ENCODE measurements at regions not wholly inside any gene's neighbourhood (a gene's known extent, or its start where the extent isn't known, plus 50 kb on each side); places are given as distances from the start of the nearest gene placed in this dataset. TPM values are rescaled to one million over a fixed set of nuclear protein-coding genes. Genes with fewer than 3 reads are reported as not detected.
A peak's percentile ranks its signal among the peaks of the same experiment; 100 is the strongest.

DNA sequence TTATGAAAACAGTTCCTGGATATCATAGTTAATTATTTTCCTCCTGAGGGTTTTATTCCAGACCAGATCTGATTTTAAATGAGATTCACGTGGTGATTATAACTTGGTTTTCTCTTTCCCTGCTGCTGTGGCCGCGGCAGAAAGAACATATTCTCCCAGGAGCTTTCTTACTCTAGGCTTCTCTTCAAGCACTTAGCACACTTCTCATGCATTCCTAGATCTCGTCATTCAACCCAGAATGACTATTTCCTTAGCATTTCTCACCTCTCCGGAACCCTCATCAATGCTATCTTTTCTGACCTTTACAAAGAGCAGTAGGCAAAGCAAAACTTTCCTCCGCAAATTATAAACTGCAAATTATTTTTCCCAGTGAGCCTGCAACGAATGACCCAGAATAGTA is 122.9 kb downstream of the GPAT3 start:
- H3K9me3 ChIP-seq (ENCODE audit: control insufficient read depth in 4 of 4, insufficient read depth in 3 of 4, low read length in 3 of 4) = peaks cover 0 to 4% (median 0%) of the 10 kb centered on the region in 4 donors
- H3K27me3 ChIP-seq (ENCODE audit: control insufficient read depth in 3 of 3, insufficient read depth in 3 of 3, low read length in 2 of 3) = peaks cover 0 to 5% (median 3%) of the 10 kb centered on the region in 3 donors
- no peak for DNase-seq
- 46 to 72% methylated on average over 7 of the region's 7 CpGs for WGBS, 2 donors
- ATAC-seq (ENCODE audit: insufficient read depth, low FRiP score) = no peak
- H3K36me3 ChIP-seq (ENCODE audit: control insufficient read depth in 4 of 4, insufficient read depth in 4 of 4, low read length in 4 of 4) = no peaks in the 10 kb centered on the region
- H3K4me1 ChIP-seq (ENCODE audit: control insufficient read depth in 5 of 5, insufficient read depth in 5 of 5, low read length in 5 of 5) = no peaks in the 10 kb centered on the region
- no peak overlapping the region for H3K27ac ChIP-seq (ENCODE audit: low read depth in 1 of 2, low read length in 1 of 2)
- H3K9ac ChIP-seq (ENCODE audit: insufficient read depth in 1 of 2, low read length in 2 of 2) = no peak overlapping the region
- no peak overlapping the region for H3K4me3 ChIP-seq
- TF ChIP-seq, protein P1, sequence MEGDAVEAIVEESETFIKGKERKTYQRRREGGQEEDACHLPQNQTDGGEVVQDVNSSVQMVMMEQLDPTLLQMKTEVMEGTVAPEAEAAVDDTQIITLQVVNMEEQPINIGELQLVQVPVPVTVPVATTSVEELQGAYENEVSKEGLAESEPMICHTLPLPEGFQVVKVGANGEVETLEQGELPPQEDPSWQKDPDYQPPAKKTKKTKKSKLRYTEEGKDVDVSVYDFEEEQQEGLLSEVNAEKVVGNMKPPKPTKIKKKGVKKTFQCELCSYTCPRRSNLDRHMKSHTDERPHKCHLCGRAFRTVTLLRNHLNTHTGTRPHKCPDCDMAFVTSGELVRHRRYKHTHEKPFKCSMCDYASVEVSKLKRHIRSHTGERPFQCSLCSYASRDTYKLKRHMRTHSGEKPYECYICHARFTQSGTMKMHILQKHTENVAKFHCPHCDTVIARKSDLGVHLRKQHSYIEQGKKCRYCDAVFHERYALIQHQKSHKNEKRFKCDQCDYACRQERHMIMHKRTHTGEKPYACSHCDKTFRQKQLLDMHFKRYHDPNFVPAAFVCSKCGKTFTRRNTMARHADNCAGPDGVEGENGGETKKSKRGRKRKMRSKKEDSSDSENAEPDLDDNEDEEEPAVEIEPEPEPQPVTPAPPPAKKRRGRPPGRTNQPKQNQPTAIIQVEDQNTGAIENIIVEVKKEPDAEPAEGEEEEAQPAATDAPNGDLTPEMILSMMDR (IDR thresholded peaks at IDR 0.05; ENCODE audit: control extremely low read depth, extremely low read depth) = no peak

DNA sequence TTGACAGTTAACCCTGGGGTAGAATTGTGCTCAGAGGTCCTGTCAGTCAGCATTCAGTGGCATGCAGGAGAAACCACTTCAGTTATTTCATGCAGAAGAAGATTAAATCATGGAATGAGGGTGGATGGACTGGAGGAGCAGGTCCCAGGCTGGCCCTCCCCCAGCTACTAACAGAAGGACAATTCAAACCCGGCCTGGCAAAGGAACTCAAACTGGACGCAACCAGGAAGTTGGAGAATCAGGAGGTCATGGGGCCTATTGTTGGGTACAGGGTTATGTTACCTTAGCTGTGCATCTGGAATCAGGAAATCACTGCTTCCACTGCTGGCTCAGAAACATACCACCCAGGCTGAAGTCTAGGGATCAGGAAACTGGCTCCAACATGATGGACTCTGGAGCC is 121.4 kb downstream of the GPAT3 start:
- no peak for ATAC-seq (ENCODE audit: insufficient read depth, low FRiP score)

More for the DNA sequence above, 121.4 kb downstream of the GPAT3 start:
- TF ChIP-seq, protein P1 (IDR thresholded peaks at IDR 0.05; ENCODE audit: control extremely low read depth, extremely low read depth) = no peak
- H3K4me1 ChIP-seq (ENCODE audit: control insufficient read depth in 5 of 5, insufficient read depth in 5 of 5, low read length in 5 of 5) = no peaks in the 10 kb centered on the region
- peaks cover 0 to 4% (median 0%) of the 10 kb centered on the region in 4 donors for H3K9me3 ChIP-seq (ENCODE audit: control insufficient read depth in 4 of 4, insufficient read depth in 3 of 4, low read length in 3 of 4)
- WGBS, 2 donors = 41 to 56% methylated on average over 2 of the region's 2 CpGs
- peak in 1 of 3 donors; percentile 11 for DNase-seq
- H3K36me3 ChIP-seq (ENCODE audit: control insufficient read depth in 4 of 4, insufficient read depth in 4 of 4, low read length in 4 of 4) = no peaks in the 10 kb centered on the region
- no peak overlapping the region for H3K27ac ChIP-seq (ENCODE audit: low read depth in 1 of 2, low read length in 1 of 2)
- H3K9ac ChIP-seq (ENCODE audit: insufficient read depth in 1 of 2, low read length in 2 of 2) = no peak overlapping the region
- peaks cover 0 to 5% (median 3%) of the 10 kb centered on the region in 3 donors for H3K27me3 ChIP-seq (ENCODE audit: control insufficient read depth in 3 of 3, insufficient read depth in 3 of 3, low read length in 2 of 3)
- H3K4me3 ChIP-seq = no peak overlapping the region

Small RNAs in the stretch of these regions (small RNA-seq; reads per million reads assigned to genes)
- not detected for gene RNU6-774P (ENCODE audit: low replicate concordance)

Data from lung (tissue), 12 donors.